ENCODE measurements at regions not wholly inside any gene's neighbourhood (a gene's known extent, or its start where the extent isn't known, plus 50 kb on each side); places are given as distances from the start of the nearest gene placed in this dataset.

GRCh38 chr14:87185961-87186560 lies 806.9 kb downstream of the GALC start:
- Mint-ChIP-seq H3K9me3 (peaks cover 4 to 8% of the 10 kb centered on the region in 2 donors), H3K4me3 (no peak overlapping the region), H3K27me3 (no peaks in the 10 kb centered on the region)

GRCh38 chr14:87184180-87184579 lies 808.8 kb downstream of the GALC start:
- Mint-ChIP-seq H3K27me3 (no peaks in the 10 kb centered on the region), H3K9me3 (peaks cover 2 to 6% of the 10 kb centered on the region in 2 donors), H3K4me3 (no peak overlapping the region), H3K36me3 (no peaks in the 10 kb centered on the region), H3K4me1 (no peaks in the 10 kb centered on the region), H3K27ac (no peak overlapping the region)
- ATAC-seq (replicated peaks), result no peak
- no peak for DNase-seq

More at GRCh38 chr14:87185961-87186560, 806.9 kb downstream of the GALC start:
- ATAC-seq (replicated peaks), result no peak
- Mint-ChIP-seq H3K36me3 (no peaks in the 10 kb centered on the region), H3K4me1 (no peaks in the 10 kb centered on the region), H3K27ac (no peak overlapping the region)
- DNase-seq, result no peak

- no peaks in the 10 kb centered on the region for H3K27me3 Mint-ChIP-seq
- DNase-seq (no peak), ATAC-seq (replicated peaks) (no peak)
- no peaks in the 10 kb centered on the region for H3K36me3 Mint-ChIP-seq
- H3K9me3 Mint-ChIP-seq, result peaks cover 8% of the 10 kb centered on the region in 2 donors
- no peaks in the 10 kb centered on the region for H3K4me1 Mint-ChIP-seq
- H3K27ac Mint-ChIP-seq, result no peak overlapping the region
- no peak overlapping the region for H3K4me3 Mint-ChIP-seq
These were observed 811.7 kb downstream of the GALC start for GRCh38 chr14:87181288-87181687.

- H3K4me3 Mint-ChIP-seq, result no peak overlapping the region
These were observed 813.0 kb downstream of the GALC start for GRCh38 chr14:87179936-87180335.

DNA sequence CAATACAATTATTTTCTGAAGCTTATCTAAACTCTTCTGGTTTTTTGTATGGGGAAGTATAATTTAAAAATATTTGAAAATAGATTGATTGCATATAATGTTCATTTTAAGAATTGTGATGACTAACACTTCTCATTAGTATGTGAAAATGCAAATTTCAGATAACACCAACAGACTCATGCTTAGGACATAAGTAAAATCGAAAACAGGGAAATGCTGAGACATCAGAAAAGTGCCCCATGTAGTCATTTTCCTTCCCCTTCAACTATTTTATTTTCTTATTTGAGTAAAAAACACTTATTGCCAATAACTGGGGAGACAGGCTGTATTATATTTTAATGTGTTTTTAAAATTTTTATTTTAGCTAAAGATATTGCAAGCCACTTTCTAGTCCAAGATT lies 814.7 kb downstream of the GALC start:
- peaks cover 6 to 8% of the 10 kb centered on the region in 2 donors for H3K9me3 Mint-ChIP-seq
- ATAC-seq (replicated peaks) (no peak), DNase-seq (no peak)
- H3K27ac Mint-ChIP-seq, result no peak overlapping the region
- no peaks in the 10 kb centered on the region for H3K36me3 Mint-ChIP-seq
- no peaks in the 10 kb centered on the region for H3K4me1 Mint-ChIP-seq
- no peaks in the 10 kb centered on the region for H3K27me3 Mint-ChIP-seq
- no peak overlapping the region for H3K4me3 Mint-ChIP-seq

More at GRCh38 chr14:87179936-87180335, 813.0 kb downstream of the GALC start:
- Mint-ChIP-seq H3K27me3 (no peaks in the 10 kb centered on the region), H3K27ac (no peak overlapping the region), H3K9me3 (peaks cover 8% of the 10 kb centered on the region in 2 donors), H3K36me3 (no peaks in the 10 kb centered on the region), H3K4me1 (no peaks in the 10 kb centered on the region)
- ATAC-seq (replicated peaks) (no peak), DNase-seq (no peak)

DNA sequence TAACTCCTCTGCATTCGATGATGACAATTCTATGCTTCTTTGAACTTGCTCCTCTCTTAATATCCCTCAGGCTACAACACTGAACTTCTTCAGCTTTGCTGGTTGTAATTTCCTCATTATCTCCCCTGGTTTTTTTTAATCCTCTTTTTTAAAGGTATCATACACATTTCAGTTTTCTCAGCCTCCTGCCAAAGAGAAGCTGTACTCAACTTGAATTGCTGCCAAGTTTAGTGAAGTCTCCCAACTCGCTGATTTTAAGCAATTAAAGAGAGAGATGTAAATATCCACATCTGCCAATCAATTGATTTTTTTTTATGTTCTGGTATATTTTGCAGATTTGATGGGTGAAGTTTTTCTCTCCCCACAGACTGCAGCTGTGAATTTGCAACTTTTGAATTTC lies 817.8 kb downstream of the GALC start:
- ATAC-seq (replicated peaks), result no peak
- DNase-seq, result no peak
- H3K4me1 Mint-ChIP-seq, result no peaks in the 10 kb centered on the region
- H3K36me3 Mint-ChIP-seq, result no peaks in the 10 kb centered on the region
- H3K27ac Mint-ChIP-seq, result no peak overlapping the region
- no peak overlapping the region for H3K4me3 Mint-ChIP-seq
- no peaks in the 10 kb centered on the region for H3K27me3 Mint-ChIP-seq
- peaks cover 11 to 12% of the 10 kb centered on the region in 2 donors for H3K9me3 Mint-ChIP-seq

- no peak for DNase-seq
- Mint-ChIP-seq H3K36me3 (no peaks in the 10 kb centered on the region), H3K27me3 (no peaks in the 10 kb centered on the region), H3K27ac (no peak overlapping the region), H3K4me1 (no peaks in the 10 kb centered on the region), H3K4me3 (no peak overlapping the region), H3K9me3 (peaks cover 4 to 5% of the 10 kb centered on the region in 2 donors)
- no peak for ATAC-seq (replicated peaks)
These were observed 821.8 kb downstream of the GALC start for GRCh38 chr14:87171141-87171540.

- Mint-ChIP-seq H3K4me3 (no peak overlapping the region), H3K4me1 (no peaks in the 10 kb centered on the region), H3K36me3 (no peaks in the 10 kb centered on the region), H3K27me3 (no peaks in the 10 kb centered on the region), H3K27ac (no peak overlapping the region), H3K9me3 (peaks cover 4 to 7% of the 10 kb centered on the region in 2 donors)
- ATAC-seq (replicated peaks), result no peak
- no peak for DNase-seq
These were observed 822.8 kb downstream of the GALC start for GRCh38 chr14:87170179-87170578.

DNA sequence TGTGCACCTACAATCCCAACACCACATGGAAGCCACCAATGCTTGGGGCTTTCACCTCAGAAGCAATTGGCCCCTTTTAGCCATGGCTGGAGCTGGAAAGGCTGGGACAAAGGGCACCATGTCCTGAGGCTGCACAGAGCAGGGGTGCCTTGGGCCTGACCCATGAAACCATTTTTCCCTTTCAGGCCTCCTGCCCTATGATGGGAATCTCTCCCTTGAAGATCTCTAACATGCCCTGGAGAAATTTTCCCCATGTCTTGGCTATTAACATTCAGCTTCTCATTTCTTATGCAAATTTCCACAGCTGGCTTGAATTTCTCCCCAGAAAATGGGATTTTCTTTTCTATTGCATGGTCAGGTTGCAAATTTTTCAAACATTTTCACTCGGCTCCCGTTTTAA lies 823.6 kb downstream of the GALC start:
- DNase-seq, result no peak
- Mint-ChIP-seq H3K9me3 (peaks cover 4 to 7% of the 10 kb centered on the region in 2 donors), H3K27ac (no peak overlapping the region), H3K4me3 (no peak overlapping the region), H3K36me3 (no peaks in the 10 kb centered on the region), H3K27me3 (no peaks in the 10 kb centered on the region), H3K4me1 (no peaks in the 10 kb centered on the region)
- no peak for ATAC-seq (replicated peaks)

- ATAC-seq (replicated peaks) (no peak), DNase-seq (no peak)
- Mint-ChIP-seq H3K4me1 (no peaks in the 10 kb centered on the region), H3K4me3 (no peak overlapping the region), H3K36me3 (no peaks in the 10 kb centered on the region), H3K27me3 (no peaks in the 10 kb centered on the region), H3K9me3 (peaks cover 5 to 11% of the 10 kb centered on the region in 2 donors), H3K27ac (no peak overlapping the region)
These were observed 831.5 kb downstream of the GALC start for GRCh38 chr14:87161502-87161901.

DNA sequence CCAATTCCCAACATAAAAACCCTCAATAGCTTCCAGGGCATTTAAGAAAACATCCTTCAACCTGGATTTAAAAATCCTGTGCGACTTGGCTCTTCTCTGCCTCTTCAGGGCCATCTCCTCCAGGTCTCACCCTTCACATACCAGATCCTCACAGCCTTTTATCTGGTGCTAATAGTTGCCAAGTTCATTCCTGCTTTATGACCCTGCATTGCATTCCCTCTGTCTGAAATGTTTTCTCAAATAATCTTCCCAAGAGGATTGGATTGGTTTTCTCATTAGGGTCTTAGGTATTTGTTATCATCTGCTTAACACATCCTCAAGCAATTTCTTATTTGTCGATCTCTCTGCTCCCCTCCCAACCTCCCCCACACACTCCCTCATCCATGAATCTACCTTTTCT lies 832.0 kb downstream of the GALC start:
- no peak for DNase-seq
- peaks cover 5 to 11% of the 10 kb centered on the region in 2 donors for H3K9me3 Mint-ChIP-seq
- H3K27me3 Mint-ChIP-seq, result no peaks in the 10 kb centered on the region
- no peaks in the 10 kb centered on the region for H3K36me3 Mint-ChIP-seq
- H3K27ac Mint-ChIP-seq, result no peak overlapping the region
- no peaks in the 10 kb centered on the region for H3K4me1 Mint-ChIP-seq
- no peak overlapping the region for H3K4me3 Mint-ChIP-seq
- no peak for ATAC-seq (replicated peaks)

- H3K27ac Mint-ChIP-seq, result no peak overlapping the region
- no peaks in the 10 kb centered on the region for H3K4me1 Mint-ChIP-seq
- ATAC-seq (replicated peaks) (no peak), DNase-seq (no peak)
- H3K27me3 Mint-ChIP-seq, result no peaks in the 10 kb centered on the region
- no peaks in the 10 kb centered on the region for H3K36me3 Mint-ChIP-seq
- H3K9me3 Mint-ChIP-seq, result peaks cover 8 to 12% of the 10 kb centered on the region in 2 donors
- no peak overlapping the region for H3K4me3 Mint-ChIP-seq
These were observed 834.7 kb downstream of the GALC start for GRCh38 chr14:87158283-87158682.

GRCh38 chr14:87156878-87157277 lies 836.1 kb downstream of the GALC start:
- H3K4me3 Mint-ChIP-seq, result no peak overlapping the region
- H3K27ac Mint-ChIP-seq, result no peak overlapping the region
- ATAC-seq (replicated peaks) (no peak), DNase-seq (no peak)
- H3K36me3 Mint-ChIP-seq, result no peaks in the 10 kb centered on the region
- H3K4me1 Mint-ChIP-seq, result no peaks in the 10 kb centered on the region
- no peaks in the 10 kb centered on the region for H3K27me3 Mint-ChIP-seq
- peaks cover 8 to 13% of the 10 kb centered on the region in 2 donors for H3K9me3 Mint-ChIP-seq

DNA sequence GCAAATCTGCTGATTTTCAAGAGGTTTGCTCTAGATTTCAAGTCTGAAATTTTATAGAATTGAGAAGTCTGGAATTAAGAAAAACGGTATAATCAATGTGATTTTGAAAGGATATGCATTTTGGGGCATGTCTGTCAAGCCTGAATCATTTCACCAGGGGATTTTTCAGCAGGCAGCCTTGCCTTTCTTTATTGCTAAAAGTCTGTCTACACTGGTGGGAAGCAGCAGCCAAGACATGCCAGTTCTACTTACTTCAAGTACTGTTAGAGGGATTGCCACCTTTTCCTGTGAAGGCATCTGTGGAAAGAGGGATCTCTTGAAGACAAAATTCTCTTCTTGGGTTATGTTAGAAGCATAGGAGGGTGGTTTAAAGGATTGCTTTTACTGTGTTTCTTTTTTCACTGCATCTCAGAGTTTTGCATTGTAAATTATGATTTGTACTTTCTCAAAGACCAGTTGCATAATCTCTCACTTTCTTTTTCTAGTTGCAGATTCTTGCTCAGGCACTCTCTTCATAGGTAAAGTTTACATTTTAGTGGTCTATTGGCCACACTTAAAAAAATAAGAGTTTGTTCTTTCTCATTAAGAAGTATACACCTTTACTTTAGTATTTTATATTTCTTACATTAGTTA lies 837.0 kb downstream of the GALC start:
- peaks cover 8 to 14% of the 10 kb centered on the region in 2 donors for H3K9me3 Mint-ChIP-seq
- DNase-seq (no peak), ATAC-seq (replicated peaks) (no peak)
- no peak overlapping the region for H3K27ac Mint-ChIP-seq
- H3K4me3 Mint-ChIP-seq, result no peak overlapping the region
- no peaks in the 10 kb centered on the region for H3K4me1 Mint-ChIP-seq
- H3K36me3 Mint-ChIP-seq, result no peaks in the 10 kb centered on the region
- no peaks in the 10 kb centered on the region for H3K27me3 Mint-ChIP-seq

GRCh38 chr14:87153901-87154300 lies 839.1 kb downstream of the GALC start:
- ATAC-seq (replicated peaks) (no peak), DNase-seq (no peak)
- H3K4me1 Mint-ChIP-seq, result no peaks in the 10 kb centered on the region
- no peaks in the 10 kb centered on the region for H3K36me3 Mint-ChIP-seq
- H3K4me3 Mint-ChIP-seq, result no peak overlapping the region
- no peak overlapping the region for H3K27ac Mint-ChIP-seq
- H3K9me3 Mint-ChIP-seq, result peaks cover 3 to 10% of the 10 kb centered on the region in 2 donors
- H3K27me3 Mint-ChIP-seq, result no peaks in the 10 kb centered on the region
